ENCODE measurements at regions not wholly inside any gene's neighbourhood (a gene's known extent, or its start where the extent isn't known, plus 50 kb on each side); places are given as distances from the start of the nearest gene placed in this dataset.

DNA sequence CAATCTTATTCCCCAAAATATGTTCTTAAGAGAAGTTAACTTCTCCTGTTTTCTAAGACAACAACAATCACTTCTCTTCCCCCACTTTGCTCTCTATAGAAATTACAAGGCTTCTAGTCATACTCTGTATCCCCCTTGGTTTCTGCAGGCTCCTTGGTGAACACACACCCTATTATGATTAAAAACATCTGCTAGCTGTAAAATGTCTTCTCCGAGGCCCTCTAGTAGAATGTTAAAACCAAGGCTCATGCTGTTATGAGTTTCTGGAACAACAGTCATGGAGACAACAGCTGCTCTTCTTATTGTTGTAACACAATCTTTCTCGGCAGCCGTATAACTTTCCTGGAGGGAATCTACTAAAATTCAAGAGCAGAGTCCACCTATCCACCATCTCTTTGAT, 397.5 kb upstream of the CCDC196 start:
- Histone ChIP-seq H3K27ac (no peak overlapping the region), H3K4me1 (no peaks in the 10 kb centered on the region), H3K9me3 (no peaks in the 10 kb centered on the region), H3K27me3 (no peaks in the 10 kb centered on the region), H3K4me3 (no peak overlapping the region), H3K36me3 (no peaks in the 10 kb centered on the region)
- 81 to 94% methylated on average over 3 of the region's 3 CpGs for WGBS, 2 donors
- DNase-seq (no peak), ATAC-seq (ENCODE audit: low FRiP score in 2 of 2) (no peak)
- TF ChIP-seq POLR2AphosphoS5 (IDR thresholded peaks at IDR 0.05) (no peak), POLR2A (IDR thresholded peaks at IDR 0.05) (no peak), EP300 (IDR thresholded peaks at IDR 0.05) (no peak)
- TF ChIP-seq, protein P1, sequence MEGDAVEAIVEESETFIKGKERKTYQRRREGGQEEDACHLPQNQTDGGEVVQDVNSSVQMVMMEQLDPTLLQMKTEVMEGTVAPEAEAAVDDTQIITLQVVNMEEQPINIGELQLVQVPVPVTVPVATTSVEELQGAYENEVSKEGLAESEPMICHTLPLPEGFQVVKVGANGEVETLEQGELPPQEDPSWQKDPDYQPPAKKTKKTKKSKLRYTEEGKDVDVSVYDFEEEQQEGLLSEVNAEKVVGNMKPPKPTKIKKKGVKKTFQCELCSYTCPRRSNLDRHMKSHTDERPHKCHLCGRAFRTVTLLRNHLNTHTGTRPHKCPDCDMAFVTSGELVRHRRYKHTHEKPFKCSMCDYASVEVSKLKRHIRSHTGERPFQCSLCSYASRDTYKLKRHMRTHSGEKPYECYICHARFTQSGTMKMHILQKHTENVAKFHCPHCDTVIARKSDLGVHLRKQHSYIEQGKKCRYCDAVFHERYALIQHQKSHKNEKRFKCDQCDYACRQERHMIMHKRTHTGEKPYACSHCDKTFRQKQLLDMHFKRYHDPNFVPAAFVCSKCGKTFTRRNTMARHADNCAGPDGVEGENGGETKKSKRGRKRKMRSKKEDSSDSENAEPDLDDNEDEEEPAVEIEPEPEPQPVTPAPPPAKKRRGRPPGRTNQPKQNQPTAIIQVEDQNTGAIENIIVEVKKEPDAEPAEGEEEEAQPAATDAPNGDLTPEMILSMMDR (IDR thresholded peaks at IDR 0.05), result no peak

DNA sequence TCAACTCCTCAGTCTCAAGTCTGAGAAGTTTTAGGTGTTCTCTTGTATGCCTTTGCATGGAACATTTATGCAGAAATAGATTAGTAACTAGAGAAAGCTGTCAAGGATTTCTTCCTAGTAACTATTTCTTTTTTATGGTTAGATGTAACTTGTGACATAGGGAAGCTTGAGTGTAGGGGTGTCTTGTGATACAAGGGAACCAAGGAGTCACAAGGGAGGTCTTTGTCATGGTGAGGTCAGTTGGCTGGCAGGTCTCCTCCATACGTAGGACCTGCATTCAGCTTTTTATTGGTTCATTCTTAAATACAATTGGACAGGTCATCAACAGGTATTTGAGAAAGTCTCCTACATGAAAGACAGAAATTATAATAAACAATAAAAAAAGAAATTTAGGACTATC, 394.0 kb upstream of the CCDC196 start:
- Histone ChIP-seq H3K27ac (no peak overlapping the region), H3K27me3 (no peaks in the 10 kb centered on the region), H3K4me3 (no peak overlapping the region), H3K9me3 (no peaks in the 10 kb centered on the region), H3K36me3 (no peaks in the 10 kb centered on the region), H3K4me1 (no peaks in the 10 kb centered on the region)
- no peak for TF ChIP-seq POLR2AphosphoS5 (IDR thresholded peaks at IDR 0.05)
- no peak for TF ChIP-seq POLR2A (IDR thresholded peaks at IDR 0.05)
- TF ChIP-seq EP300 (IDR thresholded peaks at IDR 0.05), result no peak
- TF ChIP-seq, protein P1 (IDR thresholded peaks at IDR 0.05), result no peak
- WGBS, 2 donors, result 89 to 96% methylated on average over 1 of the region's 1 CpG
- ATAC-seq (ENCODE audit: low FRiP score in 2 of 2), result no peak
- DNase-seq, result no peak

DNA sequence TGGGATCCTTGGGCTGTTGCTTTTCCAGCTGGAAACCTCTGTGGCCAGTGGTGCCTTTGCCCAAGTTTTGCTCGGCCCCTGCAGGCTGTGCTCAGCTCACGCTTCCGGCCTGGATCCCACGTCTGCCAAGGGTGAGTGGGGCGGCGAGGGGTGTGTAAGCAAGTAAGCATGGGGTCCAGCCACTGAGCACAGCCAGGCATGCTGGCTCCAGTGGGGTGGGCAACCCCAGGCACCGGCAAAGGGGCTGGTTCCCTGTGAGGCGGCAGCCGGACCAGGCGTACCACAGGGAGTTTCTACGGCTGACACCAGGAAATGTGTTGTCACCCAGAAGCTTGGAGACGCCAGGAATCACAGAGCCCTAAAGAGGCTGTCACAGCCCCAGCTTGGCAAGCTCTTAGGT, 393.4 kb upstream of the CCDC196 start:
- Histone ChIP-seq H3K4me1 (no peaks in the 10 kb centered on the region), H3K9me3 (no peaks in the 10 kb centered on the region), H3K27me3 (no peaks in the 10 kb centered on the region), H3K27ac (no peak overlapping the region), H3K36me3 (no peaks in the 10 kb centered on the region), H3K4me3 (no peak overlapping the region)
- peak in 1 of 2 donors; percentile 54 for DNase-seq
- WGBS, 2 donors, result 88 to 96% methylated on average over 6 to 12 of the region's 12 CpGs
- TF ChIP-seq, protein P1 (IDR thresholded peaks at IDR 0.05), result no peak
- no peak for TF ChIP-seq EP300 (IDR thresholded peaks at IDR 0.05)
- no peak for TF ChIP-seq POLR2A (IDR thresholded peaks at IDR 0.05)
- no peak for TF ChIP-seq POLR2AphosphoS5 (IDR thresholded peaks at IDR 0.05)
- ATAC-seq (ENCODE audit: low FRiP score in 2 of 2), result no peak

GRCh38 chr14:66094001-66094727, 392.0 kb upstream of the CCDC196 start:
- H3K36me3 ChIP-seq, result no peaks in the 10 kb centered on the region
- no peak overlapping the region for H3K4me3 ChIP-seq
- H3K9me3 ChIP-seq, result no peaks in the 10 kb centered on the region
- DNase-seq (peak in 1 of 2 donors; percentile 72), ATAC-seq (ENCODE audit: low FRiP score in 2 of 2) (peak in 1 of 2 donors; percentile 39)
- no peaks in the 10 kb centered on the region for H3K27me3 ChIP-seq
- no peaks in the 10 kb centered on the region for H3K4me1 ChIP-seq
- TF ChIP-seq EP300 (IDR thresholded peaks at IDR 0.05) (no peak), POLR2A (IDR thresholded peaks at IDR 0.05) (no peak), POLR2AphosphoS5 (IDR thresholded peaks at IDR 0.05) (no peak)
- TF ChIP-seq, protein P1 (IDR thresholded peaks at IDR 0.05), result no peak
- WGBS, 2 donors, result 95 to 96% methylated on average over 18 to 37 of the region's 38 CpGs
- no peak overlapping the region for H3K27ac ChIP-seq

DNA sequence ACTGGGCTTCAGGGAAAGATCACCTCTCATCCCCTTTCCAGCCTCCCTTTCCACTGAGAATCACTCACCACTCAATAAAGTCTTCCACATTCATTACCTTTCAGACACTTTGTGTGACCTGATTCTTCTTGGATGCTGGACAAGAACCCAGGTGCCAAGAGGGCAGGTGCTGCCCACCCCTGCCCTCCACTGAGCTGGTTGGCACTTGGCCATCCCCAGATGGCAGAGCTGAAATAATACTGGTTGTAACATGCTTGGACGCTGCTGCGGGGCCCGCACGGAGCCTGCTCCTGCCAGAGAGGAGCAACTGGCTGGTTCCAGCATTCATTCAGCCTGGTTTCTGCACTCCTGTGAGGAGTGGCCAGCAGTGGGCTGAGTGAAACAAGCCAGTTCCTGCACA, 386.7 kb upstream of the CCDC196 start:
- TF ChIP-seq, protein P1 (IDR thresholded peaks at IDR 0.05), result no peak
- TF ChIP-seq POLR2AphosphoS5 (IDR thresholded peaks at IDR 0.05) (no peak), POLR2A (IDR thresholded peaks at IDR 0.05) (no peak), EP300 (IDR thresholded peaks at IDR 0.05) (no peak)
- H3K27ac ChIP-seq, result no peak overlapping the region
- H3K4me1 ChIP-seq, result no peaks in the 10 kb centered on the region
- no peaks in the 10 kb centered on the region for H3K27me3 ChIP-seq
- H3K9me3 ChIP-seq, result no peaks in the 10 kb centered on the region
- no peaks in the 10 kb centered on the region for H3K36me3 ChIP-seq
- H3K4me3 ChIP-seq, result no peak overlapping the region
- no peak for ATAC-seq (ENCODE audit: low FRiP score in 2 of 2)
- 93 to 98% methylated on average over 4 of the region's 4 CpGs for WGBS, 2 donors
- DNase-seq, result peak in 1 of 2 donors; percentile 75
